HCT116 (cell line): ENCODE measurements at regions not wholly inside any gene's neighbourhood (a gene's known extent, or its start where the extent isn't known, plus 50 kb on each side); places are given as distances from the start of the nearest gene placed in this dataset.

Experiments
- ATAC-seq: fragments of 200-7000 bp; cut with Tn5 transposase; 2 replicates; pipeline ENCODE4 v1.9.1; 2020; ENCODE audit warnings: mild to moderate bottlenecking, moderate library complexity
- BruUV-seq: library from RNA; stranded (reverse); fragments of 400-500 nt; replicated peaks from 2 replicates; lab custom pipeline; 2021; lab: Mats Ljungman, UMichigan
- CTCF ChIA-PET: fragments of 300-600 bp; sonication (Branson Sonifier 250); formaldehyde crosslinking; loops from one replicate; lab custom pipeline; 2021; ENCODE audit warnings: antibody characterized with exemption; lab: Charles Lee
- POLR2A ChIA-PET: fragments of 300-600, 350-600 bp; sonication (Branson Sonifier 250); formaldehyde crosslinking; loops from one replicate; lab custom pipeline; 2021; ENCODE audit warnings: antibody characterized with exemption; lab: Charles Lee
- RAD21 ChIA-PET, 2 experiments: fragments of 300-600 bp; sonication (Branson Sonifier 250); formaldehyde crosslinking; loops; one replicate each; lab custom pipeline; 2023; ENCODE audit warnings: low total read pairs in 2 of 2; ENCODE audit not compliant: uncharacterized antibody in 2 of 2, unreplicated experiment in 2 of 2, low non-redundant PET in 1 of 2; lab: Charles Lee
- DNase-seq: peaks from one replicate; pipeline ENCODE4 v3.0.0-alpha.2; 2010; ENCODE audit warnings: low read depth, low spot score
- H2AFZ ChIP-seq: fragments of 200-600 bp; shearing (Covaris generic), sonication (generic); 2 replicates; pipeline ENCODE4 v1.6.1; 2017; ENCODE audit warnings: low read depth, mixed run types, mixed read lengths, antibody characterized with exemption, low read length; ENCODE audit not compliant: poor library complexity, severe bottlenecking
- H3K27ac ChIP-seq: 2 replicates; pipeline ENCODE4 v1.5.1; 2012; ENCODE audit warnings: low read depth, low read length
- H3K27me3 ChIP-seq: fragments of 200-600 bp; sonication (generic); 2 replicates; pipeline ENCODE4 v1.6.1; 2016; ENCODE audit warnings: mixed run types, low read length, mixed read lengths; ENCODE audit not compliant: insufficient read depth
- H3K36me3 ChIP-seq, 2 experiments: fragments of 200-500 bp in 1 of 2; fragments of 200-600 bp in 1 of 2; sonication (Bioruptor generic) in 1 of 2; sonication (generic) in 1 of 2; 2 replicates each; pipeline versions ENCODE4 v1.5.1 to v1.6.1; 2014 to 2016; ENCODE audit warnings: low read length in 2 of 2, inconsistent platforms in 1 of 2, mixed read lengths in 1 of 2, mixed run types in 1 of 2; ENCODE audit not compliant: insufficient read depth in 2 of 2, control insufficient read depth in 1 of 2
- H3K4me1 ChIP-seq, 2 experiments: fragments of 200-600 bp in 1 of 2; sonication (generic) in 1 of 2; 2 replicates each; pipeline versions ENCODE4 v1.5.1 to v1.6.1; 2012 to 2017; ENCODE audit warnings: low read length in 2 of 2, inconsistent platforms in 1 of 2, mild to moderate bottlenecking in 1 of 2, mixed read lengths in 1 of 2, mixed run types in 1 of 2, moderate library complexity in 1 of 2; ENCODE audit not compliant: insufficient read depth in 2 of 2, control insufficient read depth in 1 of 2
- H3K4me2 ChIP-seq: fragments of 200-600 bp; sonication (generic); 2 replicates; pipeline ENCODE4 v1.6.1; 2017; ENCODE audit warnings: mixed run types, low read length, mixed read lengths
- H3K4me3 ChIP-seq, 2 experiments: fragments of 200-600 bp in 1 of 2; sonication (generic) in 1 of 2; replicated peaks in 1 of 2; 2 replicates each; pipeline ENCODE4 v1.5.1; 2011 to 2016; ENCODE audit warnings: low read length in 2 of 2, control low read depth in 1 of 2, low read depth in 1 of 2, mild to moderate bottlenecking in 1 of 2, mixed read lengths in 1 of 2, mixed run types in 1 of 2
- H3K79me2 ChIP-seq: fragments of 200-600 bp; sonication (generic); 2 replicates; pipeline ENCODE4 v1.6.1; 2017; ENCODE audit warnings: mild to moderate bottlenecking, mixed run types, low read length, moderate library complexity, mixed read lengths; ENCODE audit not compliant: insufficient read depth
- H3K9ac ChIP-seq: fragments of 200-600 bp; sonication (generic); 2 replicates; pipeline ENCODE4 v1.6.1; 2016; ENCODE audit warnings: low read length, mixed read lengths
- H3K9me2 ChIP-seq: fragments of 200-600 bp; sonication (generic), shearing (Covaris generic); 2 replicates; pipeline ENCODE4 v1.6.1; 2017; ENCODE audit warnings: mixed run types, mild to moderate bottlenecking, moderate library complexity; ENCODE audit not compliant: insufficient read depth
- H3K9me3 ChIP-seq, 2 experiments: fragments of 200-500 bp in 1 of 2; fragments of 200-600 bp in 1 of 2; sonication (Bioruptor generic) in 1 of 2; sonication (generic) in 1 of 2; 2 replicates each; pipeline ENCODE4 v1.6.1; 2014 to 2017; ENCODE audit warnings: low read length in 2 of 2, mixed read lengths in 2 of 2, inconsistent platforms in 1 of 2, low read depth in 1 of 2, mild to moderate bottlenecking in 1 of 2, mixed run types in 1 of 2, moderate library complexity in 1 of 2; ENCODE audit not compliant: control insufficient read depth in 1 of 2, insufficient read depth in 1 of 2
- H4K20me1 ChIP-seq: fragments of 200-600 bp; sonication (generic), shearing (Covaris generic); 2 replicates; pipeline ENCODE4 v1.6.1; 2017; ENCODE audit warnings: mixed run types, mild to moderate bottlenecking, moderate library complexity; ENCODE audit not compliant: insufficient read depth
- CBX3 ChIP-seq: IDR thresholded peaks from 2 replicates; pipeline ENCODE4 v1.6.1; 2012; ENCODE audit warnings: low read depth
- CEBPB ChIP-seq: IDR thresholded peaks from 2 replicates; pipeline ENCODE4 v1.6.1; 2012; ENCODE audit warnings: low read depth
- CTCF ChIP-seq, 3 experiments: fragments of 200-600 bp in 1 of 3; sonication (generic) in 1 of 3; IDR thresholded peaks in 2 of 3; conservative IDR thresholded peaks in 1 of 3; 2 replicates each; pipeline ENCODE4 v1.5.1; 2012 to 2017; ENCODE audit warnings: low read depth in 2 of 3, low read length in 2 of 3, antibody characterized with exemption in 1 of 3, borderline replicate concordance in 1 of 3, control low read depth in 1 of 3, mild to moderate bottlenecking in 1 of 3, mixed read lengths in 1 of 3, mixed run types in 1 of 3, moderate library complexity in 1 of 3; ENCODE audit not compliant: insufficient read depth in 1 of 3
- EGR1 ChIP-seq: IDR thresholded peaks from 2 replicates; pipeline ENCODE4 v1.6.1; 2012; ENCODE audit warnings: low read depth
- ELF1 ChIP-seq: IDR thresholded peaks from 2 replicates; pipeline ENCODE4 v1.6.1; 2012; ENCODE audit warnings: low read depth, borderline replicate concordance
- EZH2 ChIP-seq: fragments of 200-600 bp; sonication (generic); IDR thresholded peaks from 2 replicates; pipeline ENCODE4 v1.6.1; 2017; ENCODE audit warnings: antibody characterized with exemption, mixed run types
- FOSL1 ChIP-seq: IDR thresholded peaks from 2 replicates; pipeline ENCODE4 v1.6.1; 2012; ENCODE audit warnings: low read depth
- JUND ChIP-seq: IDR thresholded peaks from 2 replicates; pipeline ENCODE4 v1.6.1; 2012
- MAX ChIP-seq: IDR thresholded peaks from 2 replicates; pipeline ENCODE4 v1.6.1; 2012
- POLR2AphosphoS5 ChIP-seq: IDR thresholded peaks from 2 replicates; pipeline ENCODE4 v1.6.1; 2011; ENCODE audit warnings: mild to moderate bottlenecking, low read depth, low read length, moderate library complexity
- RAD21 ChIP-seq: IDR thresholded peaks from 2 replicates; pipeline ENCODE4 v1.6.1; 2012; ENCODE audit warnings: low read depth, mild to moderate bottlenecking
- SP1 ChIP-seq: IDR thresholded peaks from 2 replicates; pipeline ENCODE4 v1.6.1; 2012; ENCODE audit warnings: low read depth
- SRF ChIP-seq: IDR thresholded peaks from 2 replicates; pipeline ENCODE4 v1.6.1; 2012; ENCODE audit warnings: low read depth
- TCF7L2 ChIP-seq: IDR thresholded peaks from 2 replicates; pipeline ENCODE4 v1.7.0; 2011; ENCODE audit warnings: borderline replicate concordance, inconsistent platforms; ENCODE audit not compliant: insufficient read depth, insufficient read length; ENCODE audit errors: extremely low read depth
- YY1 ChIP-seq: IDR thresholded peaks from 2 replicates; pipeline ENCODE4 v1.6.1; 2011; ENCODE audit warnings: low read length, low read depth, moderate library complexity, mild to moderate bottlenecking; ENCODE audit not compliant: insufficient replicate concordance; ENCODE audit errors: extremely low read depth
- ZFX ChIP-seq: fragments of 450-650 bp; IDR thresholded peaks from 2 replicates; pipeline ENCODE4 v1.6.1; 2017
- ZNF274 ChIP-seq: fragments of 200-500 bp; sonication (Bioruptor generic); IDR thresholded peaks from 2 replicates; pipeline ENCODE4 v1.6.1; 2014; ENCODE audit warnings: mild to moderate bottlenecking, low read depth, low read length, inconsistent platforms
- intact Hi-C: fragments of 100-400 bp; cut with micrococcal nuclease; formaldehyde crosslinking; loops from 2 replicates; pipeline ENCODE4 v1.10.0; 2022
- TF ChIP-seq, protein P1 (sequence below): IDR thresholded peaks from 2 replicates; pipeline ENCODE4 v1.6.1; 2011; ENCODE audit warnings: mild to moderate bottlenecking, low read length, moderate library complexity; ENCODE audit not compliant: insufficient replicate concordance; ENCODE audit errors: extremely low read depth
- TF ChIP-seq, protein P2 (sequence below): IDR thresholded peaks from 2 replicates; pipeline ENCODE4 v1.6.1; 2012

- Histone ChIP-seq H3K79me2 (no peaks in the 10 kb centered on the region), H3K36me3 (no peaks in the 10 kb centered on the region), H3K4me1 (peaks cover 3% of the 10 kb centered on the region in 2 experiments; a peak in 2 of 4 replicates), H3K9me3 (no peaks in the 10 kb centered on the region), H3K4me3 (no peak overlapping the region), H3K27me3 (no peaks in the 10 kb centered on the region), H2AFZ (no peak overlapping the region), H3K9me2 (no peaks in the 10 kb centered on the region), H3K9ac (no peak overlapping the region), H4K20me1 (no peaks in the 10 kb centered on the region), H3K4me2 (no peak overlapping the region), H3K27ac (no peak overlapping the region)
- intact Hi-C loops = no loop called here
- CTCF ChIA-PET = interaction anchor here (1.2 kb wide), 1 partner anchor 13 kb away, joined by 3 read pairs; no protein-coding TSS in a partner anchor
- RAD21 ChIA-PET = no interaction called here
- TF ChIP-seq MAX (no peak), CTCF (IDR thresholded peaks at IDR 0.05 in 2 of 3, conservative IDR thresholded peaks at IDR 0.05 in 1 of 3; ENCODE audit: borderline replicate concordance in 1 of 3, insufficient read depth in 1 of 3, low read depth in 2 of 3, low read length in 2 of 3) (no peak), EGR1 (no peak), EZH2 (no peak), ZNF274 (no peak), SRF (no peak), CBX3 (no peak), CEBPB (no peak), ZFX (no peak), RAD21 (no peak), TCF7L2 (no peak), YY1 (no peak), POLR2AphosphoS5 (no peak), FOSL1 (no peak), SP1 (no peak), JUND (no peak), ELF1 (no peak)
- TF ChIP-seq, protein P1, sequence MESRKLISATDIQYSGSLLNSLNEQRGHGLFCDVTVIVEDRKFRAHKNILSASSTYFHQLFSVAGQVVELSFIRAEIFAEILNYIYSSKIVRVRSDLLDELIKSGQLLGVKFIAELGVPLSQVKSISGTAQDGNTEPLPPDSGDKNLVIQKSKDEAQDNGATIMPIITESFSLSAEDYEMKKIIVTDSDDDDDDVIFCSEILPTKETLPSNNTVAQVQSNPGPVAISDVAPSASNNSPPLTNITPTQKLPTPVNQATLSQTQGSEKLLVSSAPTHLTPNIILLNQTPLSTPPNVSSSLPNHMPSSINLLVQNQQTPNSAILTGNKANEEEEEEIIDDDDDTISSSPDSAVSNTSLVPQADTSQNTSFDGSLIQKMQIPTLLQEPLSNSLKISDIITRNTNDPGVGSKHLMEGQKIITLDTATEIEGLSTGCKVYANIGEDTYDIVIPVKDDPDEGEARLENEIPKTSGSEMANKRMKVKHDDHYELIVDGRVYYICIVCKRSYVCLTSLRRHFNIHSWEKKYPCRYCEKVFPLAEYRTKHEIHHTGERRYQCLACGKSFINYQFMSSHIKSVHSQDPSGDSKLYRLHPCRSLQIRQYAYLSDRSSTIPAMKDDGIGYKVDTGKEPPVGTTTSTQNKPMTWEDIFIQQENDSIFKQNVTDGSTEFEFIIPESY = no peak
- TF ChIP-seq, protein P2, sequence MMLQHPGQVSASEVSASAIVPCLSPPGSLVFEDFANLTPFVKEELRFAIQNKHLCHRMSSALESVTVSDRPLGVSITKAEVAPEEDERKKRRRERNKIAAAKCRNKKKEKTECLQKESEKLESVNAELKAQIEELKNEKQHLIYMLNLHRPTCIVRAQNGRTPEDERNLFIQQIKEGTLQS = no peak
- BruUV-seq = no TSS peak
- ATAC-seq = no peak
- POLR2A ChIA-PET = no interaction called here
- no peak for DNase-seq
Measured at GRCh38 chr5:174900240-174900865, 176.0 kb downstream of the MSX2 start.
